ENCODE measurements at regions not wholly inside any gene's neighbourhood (a gene's known extent, or its start where the extent isn't known, plus 50 kb on each side); places are given as distances from the start of the nearest gene placed in this dataset.

DNA sequence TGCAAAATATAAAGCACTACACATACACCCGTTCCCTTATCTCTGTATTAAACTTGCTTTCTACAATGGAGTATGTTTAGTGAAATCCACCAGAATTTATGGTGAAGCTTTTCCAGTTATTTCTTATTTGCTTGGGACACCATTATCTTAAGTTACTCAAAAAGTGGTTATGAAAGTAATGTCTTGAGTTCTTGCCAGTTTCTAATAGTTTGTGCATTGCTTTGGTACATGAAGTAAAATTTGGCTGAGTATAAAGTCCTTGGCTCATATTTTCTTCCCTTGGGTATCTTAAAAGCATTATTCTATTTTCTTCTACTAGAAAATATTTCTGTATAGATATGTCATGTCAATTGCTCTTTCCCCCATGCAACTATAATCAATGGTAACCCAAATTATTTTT, 85.2 kb downstream of the POLR1F start:
- Histone ChIP-seq H3K9me3 (peaks cover 0 to 26% (median 10%) of the 10 kb centered on the region in 11 donors), H3K27me3 (no peaks in the 10 kb centered on the region), H3K27ac (no peak overlapping the region), H3K4me1 (no peaks in the 10 kb centered on the region), H3K36me3 (no peaks in the 10 kb centered on the region), H3K4me3 (no peak overlapping the region)
- no peak for DNase-seq
- WGBS, 2 donors: 68 to 74% methylated on average over 1 of the region's 1 CpG
- intact Hi-C loops (cut with DNase I): no loop called here
- TF ChIP-seq CTCF (IDR thresholded peaks at IDR 0.05): no peak
- no peak for ATAC-seq

- Histone ChIP-seq H3K4me1 (no peaks in the 10 kb centered on the region), H3K9me3 (peaks cover 0 to 23% (median 10%) of the 10 kb centered on the region in 11 donors), H3K27ac (no peak overlapping the region), H3K4me3 (no peak overlapping the region), H3K27me3 (no peaks in the 10 kb centered on the region), H3K36me3 (no peaks in the 10 kb centered on the region)
- no peak for DNase-seq
- 78 to 83% methylated on average over 2 of the region's 2 CpGs for WGBS, 2 donors
- no peak for TF ChIP-seq CTCF (IDR thresholded peaks at IDR 0.05)
- intact Hi-C loops (cut with DNase I): no loop called here
- ATAC-seq: no peak
These were observed 87.1 kb downstream of the POLR1F start for GRCh38 chr7:19621740-19622139.

GRCh38 chr7:19620470-19620869, 88.4 kb downstream of the POLR1F start:
- Histone ChIP-seq H3K4me3 (no peak overlapping the region), H3K27ac (no peak overlapping the region), H3K27me3 (no peaks in the 10 kb centered on the region), H3K9me3 (peaks cover 0 to 17% (median 5%) of the 10 kb centered on the region in 11 donors), H3K36me3 (no peaks in the 10 kb centered on the region), H3K4me1 (no peaks in the 10 kb centered on the region)
- DNase-seq: no peak
- intact Hi-C loops (cut with DNase I): no loop called here
- no peak for ATAC-seq
- no peak for TF ChIP-seq CTCF (IDR thresholded peaks at IDR 0.05)
- WGBS, 2 donors: 54 to 56% methylated on average over 2 of the region's 2 CpGs

DNA sequence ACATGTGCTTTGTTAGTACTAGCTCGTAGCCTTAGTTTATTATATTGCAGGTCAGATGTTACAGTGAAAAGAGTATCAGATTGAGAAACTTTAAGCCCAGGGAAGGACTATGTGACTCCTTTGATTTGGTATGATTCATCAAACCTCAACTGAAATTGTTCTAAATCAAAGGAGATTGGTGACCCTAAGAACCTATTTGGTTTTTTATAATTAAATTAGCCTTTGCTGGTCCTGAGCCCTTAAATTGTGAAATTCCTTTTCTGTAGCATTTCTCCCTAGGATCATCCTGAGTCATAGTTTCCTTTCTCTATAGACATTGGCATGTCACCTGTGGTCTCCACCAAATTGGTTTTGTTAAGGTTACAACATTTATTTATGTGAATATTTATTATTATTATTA, 89.7 kb downstream of the POLR1F start:
- no peak for ATAC-seq

More for the DNA sequence above, 89.7 kb downstream of the POLR1F start:
- H3K27ac ChIP-seq: no peak overlapping the region
- DNase-seq: no peak
- 72 to 87% methylated on average over 1 of the region's 1 CpG for WGBS, 2 donors
- H3K9me3 ChIP-seq: peaks cover 0 to 6% (median 0%) of the 10 kb centered on the region in 11 donors
- no peaks in the 10 kb centered on the region for H3K4me1 ChIP-seq
- no peak for TF ChIP-seq CTCF (IDR thresholded peaks at IDR 0.05)
- no peaks in the 10 kb centered on the region for H3K36me3 ChIP-seq
- no peaks in the 10 kb centered on the region for H3K27me3 ChIP-seq
- H3K4me3 ChIP-seq: no peak overlapping the region
- intact Hi-C loops (cut with DNase I): no loop called here
